HUES48 (cell line): ENCODE measurements at regions not wholly inside any gene's neighbourhood (a gene's known extent, or its start where the extent isn't known, plus 50 kb on each side); places are given as distances from the start of the nearest gene placed in this dataset.
A peak's percentile ranks its signal among the peaks of the same experiment; 100 is the strongest.
"Not testable (repeated sequence)": the region's sequence is repeated elsewhere in the genome, so short reads cannot be mapped to it uniquely, and the experiment has no call there.

Experiments
- H3K27ac ChIP-seq: one replicate; pipeline ENCODE4 v1.7.0; 2013; ENCODE audit warnings: low read depth, low read length, inconsistent platforms
- H3K27me3 ChIP-seq: 2 replicates; pipeline ENCODE4 v1.6.1; 2013; ENCODE audit warnings: mild to moderate bottlenecking, low read length; ENCODE audit not compliant: control insufficient read depth, insufficient read depth
- H3K36me3 ChIP-seq: 2 replicates; pipeline ENCODE4 v1.6.1; 2013; ENCODE audit warnings: low read length; ENCODE audit not compliant: control insufficient read depth, insufficient read depth
- H3K4me1 ChIP-seq: 2 replicates; pipeline ENCODE4 v1.6.1; 2013; ENCODE audit warnings: mild to moderate bottlenecking, low read length; ENCODE audit not compliant: control insufficient read depth, insufficient read depth
- H3K4me3 ChIP-seq: 2 replicates; pipeline ENCODE4 v1.5.1; 2013; ENCODE audit warnings: mild to moderate bottlenecking, low read depth, low read length
- H3K9ac ChIP-seq: 2 replicates; pipeline ENCODE4 v1.6.1; 2013; ENCODE audit warnings: mild to moderate bottlenecking, low read depth, low read length, moderate library complexity
- H3K9me3 ChIP-seq: 2 replicates; pipeline ENCODE4 v1.6.1; 2013; ENCODE audit warnings: low read length; ENCODE audit not compliant: control insufficient read depth, insufficient read depth

- Histone ChIP-seq H3K4me1 (no peaks in the 10 kb centered on the region), H3K27me3 (no peaks in the 10 kb centered on the region), H3K9ac (no peak overlapping the region), H3K4me3 (no peak overlapping the region), H3K9me3 (no peaks in the 10 kb centered on the region), H3K36me3 (no peaks in the 10 kb centered on the region), H3K27ac (no peak overlapping the region)
Observed at GRCh38 chr11:81787584-81788049, 946.0 kb downstream of the FAM181B start.

DNA sequence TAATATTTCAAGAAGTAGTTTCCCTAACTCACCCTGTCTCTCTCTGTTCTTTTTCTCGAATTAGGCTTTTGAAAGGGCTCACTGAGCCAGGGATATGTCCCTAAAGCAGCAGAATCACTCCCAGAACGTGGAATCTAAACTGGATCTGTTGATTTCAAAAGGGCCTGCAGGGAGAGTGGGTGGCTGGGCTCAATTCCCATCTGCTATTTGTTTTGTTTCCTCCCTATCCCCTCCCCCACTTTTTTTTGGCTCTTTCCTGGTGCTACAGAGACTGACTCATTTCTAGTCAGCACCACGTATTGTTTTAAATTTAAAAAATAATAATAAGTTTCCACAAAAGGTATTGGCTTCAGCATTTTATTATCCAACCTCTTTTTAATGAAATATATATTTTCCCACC, 961.5 kb downstream of the FAM181B start:
- Histone ChIP-seq H3K27ac (peak overlapping the region; percentile 66), H3K4me3 (no peak overlapping the region), H3K27me3 (no peaks in the 10 kb centered on the region), H3K4me1 (peaks cover 11% of the 10 kb centered on the region; the same call in 1 of the 2 replicates), H3K9me3 (no peaks in the 10 kb centered on the region), H3K9ac (no peak overlapping the region), H3K36me3 (no peaks in the 10 kb centered on the region)

GRCh38 chr11:81769906-81770305, 963.8 kb downstream of the FAM181B start:
- not testable (repeated sequence) for H3K27ac ChIP-seq, H3K9ac ChIP-seq, H3K36me3 ChIP-seq, H3K4me3 ChIP-seq, H3K27me3 ChIP-seq, H3K9me3 ChIP-seq
- peaks cover 11% of the 10 kb centered on the region; the same call in 1 of the 2 replicates for H3K4me1 ChIP-seq

DNA sequence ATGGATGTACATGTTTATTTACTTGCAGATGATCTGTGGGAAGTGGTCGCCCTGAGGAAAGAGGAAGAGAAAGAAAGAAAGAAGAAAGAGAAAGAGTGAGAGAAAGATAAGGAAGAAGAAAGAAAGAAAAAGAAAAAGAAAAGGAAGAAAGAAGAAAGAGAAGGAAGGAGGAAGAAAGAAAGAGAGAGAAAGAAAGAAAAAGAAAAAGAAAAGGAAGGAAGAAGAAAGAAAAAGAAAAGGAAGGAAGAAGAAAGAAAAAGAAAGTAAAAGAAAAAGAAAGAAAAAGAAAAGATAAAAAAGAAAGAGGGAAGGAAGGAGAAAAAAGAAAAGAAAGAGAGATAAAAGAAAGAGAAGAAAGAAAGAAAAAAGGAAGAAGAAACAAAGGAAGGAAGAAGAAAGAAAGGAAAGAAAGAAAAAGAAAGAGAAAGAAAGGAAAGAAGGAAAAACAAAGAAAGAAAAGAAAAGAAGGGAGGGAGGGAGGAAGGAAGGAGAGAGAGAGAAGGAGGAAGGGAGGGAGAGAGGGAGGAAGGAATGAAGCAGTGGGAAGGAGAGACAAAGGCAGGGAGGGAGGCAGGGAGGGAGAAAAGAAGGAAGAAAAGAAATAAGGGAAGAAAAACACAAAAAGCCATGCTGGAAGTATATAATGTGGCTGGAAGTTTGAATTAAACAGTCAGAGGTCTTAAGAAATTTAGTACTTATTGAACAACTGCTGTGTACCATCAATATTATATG, 976.6 kb downstream of the FAM181B start:
- Histone ChIP-seq H3K27ac (no peak overlapping the region), H3K36me3 (no peaks in the 10 kb centered on the region), H3K9ac (no peak overlapping the region), H3K27me3 (no peaks in the 10 kb centered on the region), H3K9me3 (no peaks in the 10 kb centered on the region), H3K4me3 (no peak overlapping the region), H3K4me1 (0 out of 2 replicates have a peak, but pooled peaks cover 5% of the 10 kb centered on the region)

DNA sequence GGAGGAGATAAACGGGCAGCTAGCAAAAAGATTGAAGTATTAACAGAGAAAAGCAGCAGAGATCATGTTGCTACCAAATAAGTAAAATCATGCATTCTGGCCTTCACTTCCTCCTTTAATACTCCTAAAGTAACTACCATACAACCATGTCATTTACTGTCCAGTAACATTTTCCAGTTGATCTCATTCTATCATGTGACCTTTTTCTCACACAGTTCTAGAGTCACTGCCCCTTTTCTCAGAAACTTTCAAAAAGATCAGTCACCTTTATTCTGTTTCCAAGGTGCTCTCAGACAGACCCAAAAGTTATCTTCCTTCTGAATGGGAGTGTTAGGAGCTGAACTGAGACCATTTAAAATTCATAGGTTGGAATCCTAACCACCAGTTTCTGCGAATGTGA, 984.4 kb downstream of the FAM181B start:
- no peak overlapping the region for H3K4me3 ChIP-seq
- peaks cover 5% of the 10 kb centered on the region for H3K9me3 ChIP-seq
- H3K4me1 ChIP-seq = no peaks in the 10 kb centered on the region
- H3K9ac ChIP-seq = no peak overlapping the region
- H3K27me3 ChIP-seq = no peaks in the 10 kb centered on the region
- H3K36me3 ChIP-seq = no peaks in the 10 kb centered on the region
- H3K27ac ChIP-seq = no peak overlapping the region

DNA sequence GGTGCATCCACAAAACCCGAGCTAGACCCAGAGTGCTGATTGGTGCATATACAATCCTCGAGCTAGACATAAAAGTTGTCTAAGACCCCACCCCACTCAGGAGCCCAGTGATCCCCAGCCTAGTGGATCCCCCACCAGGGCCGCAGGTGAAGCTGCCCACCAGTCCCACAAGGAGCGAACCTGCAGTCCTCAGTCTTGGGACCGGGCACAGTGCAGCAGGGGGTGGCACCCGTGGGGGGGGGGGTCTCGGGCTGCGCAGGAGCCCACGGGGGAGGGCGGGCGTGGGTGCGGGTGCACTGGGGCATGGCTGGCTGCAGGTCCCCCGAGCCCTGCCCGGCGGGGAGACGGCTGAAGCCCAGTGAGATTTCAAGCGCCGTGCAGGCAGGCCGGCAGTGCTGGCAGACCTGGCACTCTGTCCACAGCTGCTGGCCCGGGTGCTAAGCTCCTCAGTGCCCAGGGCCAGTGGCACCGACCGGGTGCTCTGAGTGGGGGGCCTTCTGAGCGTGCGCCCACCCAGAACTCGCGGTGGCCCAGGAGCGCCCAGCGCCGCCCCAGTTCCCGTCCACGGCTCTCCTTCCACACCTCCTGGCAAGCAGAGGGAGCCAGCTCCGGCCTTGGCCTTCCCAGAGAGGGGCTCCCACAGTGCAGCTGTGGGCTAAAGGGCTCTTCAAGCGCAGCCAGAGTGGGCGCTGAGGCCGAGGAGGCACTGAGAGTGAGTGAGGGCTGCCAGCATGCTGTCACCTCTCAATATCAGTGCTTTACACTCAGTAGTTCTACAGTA, 989.1 kb downstream of the FAM181B start:
- Histone ChIP-seq H3K4me3 (no peak overlapping the region), H3K36me3 (no peaks in the 10 kb centered on the region), H3K27me3 (no peaks in the 10 kb centered on the region), H3K9me3 (peaks cover 5% of the 10 kb centered on the region), H3K9ac (no peak overlapping the region), H3K4me1 (no peaks in the 10 kb centered on the region), H3K27ac (no peak overlapping the region)

DNA sequence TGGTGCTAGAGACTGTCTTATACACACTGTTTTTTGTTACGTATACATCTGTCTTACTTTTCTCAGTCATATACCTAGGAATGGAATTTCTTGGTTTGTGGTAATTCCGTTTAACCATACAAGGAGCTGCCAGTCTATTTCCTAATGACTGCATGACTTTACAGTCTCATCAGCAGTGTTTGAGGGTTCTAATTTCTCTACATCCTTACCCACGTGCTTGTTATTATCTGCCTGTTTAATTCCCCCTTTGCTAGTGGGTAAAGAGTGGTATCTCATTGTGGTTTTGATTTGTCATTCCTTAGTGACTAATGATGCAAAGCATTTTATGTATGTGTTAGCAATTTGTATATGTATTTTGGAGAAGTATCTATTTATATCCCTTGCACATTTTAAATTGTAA, 1008.0 kb downstream of the FAM181B start:
- Histone ChIP-seq H3K4me1 (no peaks in the 10 kb centered on the region), H3K9me3 (peaks cover 9% of the 10 kb centered on the region), H3K9ac (no peak overlapping the region), H3K36me3 (no peaks in the 10 kb centered on the region), H3K27ac (no peak overlapping the region), H3K4me3 (no peak overlapping the region), H3K27me3 (no peaks in the 10 kb centered on the region)

GRCh38 chr11:81717695-81718094, 1016.0 kb downstream of the FAM181B start:
- Histone ChIP-seq H3K36me3 (no peaks in the 10 kb centered on the region), H3K4me3 (no peak overlapping the region), H3K9me3 (no peaks in the 10 kb centered on the region), H3K4me1 (no peaks in the 10 kb centered on the region), H3K27ac (no peak overlapping the region), H3K27me3 (no peaks in the 10 kb centered on the region), H3K9ac (no peak overlapping the region)

DNA sequence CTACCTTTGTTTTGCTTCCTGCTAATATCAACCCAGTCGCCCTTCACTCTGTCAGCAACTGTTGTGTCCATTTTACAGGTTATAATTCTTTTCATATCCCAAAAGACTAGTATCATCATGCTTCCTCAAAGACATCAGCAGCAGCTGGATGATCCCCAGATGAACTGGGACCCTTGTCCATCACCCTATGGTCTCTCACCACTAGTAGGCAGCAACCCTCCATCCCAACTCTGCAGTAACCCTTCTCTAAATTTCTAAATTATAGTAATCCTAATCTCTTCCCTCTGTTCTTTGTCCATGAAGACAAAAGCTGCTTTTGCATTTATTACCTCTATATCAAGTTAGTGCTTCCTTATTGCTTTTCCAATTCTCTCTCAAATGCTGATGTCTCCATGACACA, 1025.8 kb downstream of the FAM181B start:
- H3K9ac ChIP-seq = no peak overlapping the region
- H3K9me3 ChIP-seq = no peaks in the 10 kb centered on the region
- no peak overlapping the region for H3K4me3 ChIP-seq
- no peaks in the 10 kb centered on the region for H3K27me3 ChIP-seq
- no peak overlapping the region for H3K27ac ChIP-seq
- H3K4me1 ChIP-seq = no peaks in the 10 kb centered on the region
- H3K36me3 ChIP-seq = no peaks in the 10 kb centered on the region

DNA sequence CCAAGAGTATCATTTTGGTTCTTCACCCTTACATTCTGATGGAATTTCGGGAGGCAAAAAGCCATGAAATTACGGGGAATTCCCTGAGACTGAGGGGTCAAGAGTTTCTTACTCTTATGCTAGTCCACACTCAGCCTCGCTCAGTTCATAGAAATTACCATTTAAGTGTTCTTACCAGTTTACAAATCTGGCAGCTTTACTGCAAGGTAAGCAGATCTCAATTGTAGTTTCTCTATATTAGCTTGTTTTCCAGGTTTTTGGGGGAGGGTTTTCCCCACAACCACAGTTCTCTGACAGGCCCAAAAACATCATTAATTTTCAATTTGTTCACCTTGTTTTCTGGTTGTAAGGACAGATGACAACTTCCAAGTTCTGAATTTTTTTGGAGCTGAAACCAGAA, 1028.4 kb downstream of the FAM181B start:
- Histone ChIP-seq H3K4me3 (no peak overlapping the region), H3K36me3 (no peaks in the 10 kb centered on the region), H3K27me3 (no peaks in the 10 kb centered on the region), H3K4me1 (no peaks in the 10 kb centered on the region), H3K9ac (no peak overlapping the region), H3K9me3 (no peaks in the 10 kb centered on the region), H3K27ac (no peak overlapping the region)

DNA sequence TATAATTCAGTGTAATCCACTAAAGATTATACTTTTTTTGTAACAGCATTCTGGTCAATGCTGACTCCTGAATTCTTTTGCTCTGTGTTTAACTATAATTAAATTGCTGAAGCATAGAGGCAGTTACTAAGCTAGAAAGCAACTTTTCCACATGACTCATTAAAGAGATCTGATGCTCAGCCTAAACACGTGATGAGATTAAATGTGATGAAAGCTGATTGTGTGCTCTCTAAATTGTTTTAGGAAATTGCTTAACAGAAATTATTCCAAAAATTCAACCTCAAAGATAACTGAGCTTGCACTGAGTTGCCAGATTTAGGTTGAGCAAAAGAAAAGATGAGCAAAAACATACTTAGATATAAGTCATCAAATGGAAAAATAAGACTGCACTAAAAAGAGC, 1033.6 kb downstream of the FAM181B start:
- no peaks in the 10 kb centered on the region; the same call in 1 of the 2 replicates for H3K9me3 ChIP-seq
- H3K27me3 ChIP-seq = no peaks in the 10 kb centered on the region
- H3K9ac ChIP-seq = no peak overlapping the region
- H3K36me3 ChIP-seq = no peaks in the 10 kb centered on the region
- no peak overlapping the region for H3K27ac ChIP-seq
- H3K4me3 ChIP-seq = no peak overlapping the region
- no peaks in the 10 kb centered on the region for H3K4me1 ChIP-seq
